Smooth muscle cell (in vitro differentiated cells): ENCODE measurements at regions not wholly inside any gene's neighbourhood (a gene's known extent, or its start where the extent isn't known, plus 50 kb on each side); places are given as distances from the start of the nearest gene placed in this dataset.

Experiments
- DNase-seq: peaks from one replicate; lab custom pipeline; 2025; ENCODE audit not compliant: unreplicated experiment; lab: John Stamatoyannopoulos, UW
- H2AFZ ChIP-seq: fragments of 200-600 bp; sonication (generic); 2 replicates; pipeline ENCODE4 v1.6.0; 2016; ENCODE audit warnings: antibody characterized with exemption, low read depth, mild to moderate bottlenecking
- H3F3A ChIP-seq: fragments of 200-600 bp; sonication (generic); 2 replicates; pipeline ENCODE4 v1.6.0; 2017; ENCODE audit warnings: antibody characterized with exemption, low read depth
- H3K27ac ChIP-seq: fragments of 200-600 bp; sonication (generic); 2 replicates; pipeline ENCODE4 v1.5.1; 2016; ENCODE audit warnings: low read depth, mild to moderate bottlenecking
- H3K27me3 ChIP-seq: fragments of 200-600 bp; sonication (generic); 2 replicates; pipeline ENCODE4 v1.6.1; 2016; ENCODE audit warnings: low read depth, mild to moderate bottlenecking
- H3K36me3 ChIP-seq: fragments of 200-600 bp; sonication (generic); 2 replicates; pipeline ENCODE4 v1.5.1; 2016; ENCODE audit warnings: low read depth
- H3K4me1 ChIP-seq: fragments of 200-600 bp; sonication (generic); 2 replicates; pipeline ENCODE4 v1.5.1; 2016; ENCODE audit warnings: low read depth
- H3K4me2 ChIP-seq: fragments of 200-600 bp; sonication (generic); 2 replicates; pipeline ENCODE4 v1.6.0; 2016; ENCODE audit warnings: mild to moderate bottlenecking
- H3K4me3 ChIP-seq: fragments of 200-600 bp; sonication (generic); 2 replicates; pipeline ENCODE4 v1.5.1; 2016; ENCODE audit warnings: mild to moderate bottlenecking
- H3K79me2 ChIP-seq: fragments of 200-600 bp; sonication (generic); 2 replicates; pipeline ENCODE4 v1.6.0; 2016; ENCODE audit warnings: low read depth, mild to moderate bottlenecking
- H3K9ac ChIP-seq: fragments of 200-600 bp; sonication (generic); 2 replicates; pipeline ENCODE4 v1.6.0; 2016; ENCODE audit warnings: low read depth
- H3K9me3 ChIP-seq: fragments of 200-600 bp; sonication (generic); replicated peaks from 2 replicates; pipeline ENCODE4 v1.5.1; 2016; ENCODE audit warnings: low read depth
- H4K20me1 ChIP-seq: fragments of 200-600 bp; sonication (generic); 2 replicates; pipeline ENCODE4 v1.6.0; 2016; ENCODE audit warnings: low read depth
- CTCF ChIP-seq: fragments of 200-600 bp; sonication (generic); IDR thresholded peaks from 2 replicates; pipeline ENCODE4 v1.5.1; 2017; ENCODE audit warnings: borderline replicate concordance, mild to moderate bottlenecking, antibody characterized with exemption; ENCODE audit not compliant: insufficient read depth, poor library complexity, severe bottlenecking
- WGBS: methylation state at CpG from one replicate; pipeline ENCODE4 v1.1.7; 2016; ENCODE audit warnings: low lambda C conversion rate; 5-methylcytosine and 5-hydroxymethylcytosine counted together

GRCh38 chr4:126960760-126961159 lies 672.0 kb upstream of the INTU start:
- Histone ChIP-seq H3K36me3 (no peaks in the 10 kb centered on the region), H3K4me2 (no peak overlapping the region), H3K9me3 (no peaks in the 10 kb centered on the region), H3K27ac (no peak overlapping the region), H3K79me2 (no peaks in the 10 kb centered on the region), H3K9ac (no peak overlapping the region), H4K20me1 (no peaks in the 10 kb centered on the region), H3F3A (no peaks in the 10 kb centered on the region), H3K4me1 (peaks cover 6% of the 10 kb centered on the region), H3K27me3 (no peaks in the 10 kb centered on the region), H2AFZ (no peak overlapping the region), H3K4me3 (no peak overlapping the region)
- DNase-seq, result no peak
- no peak for TF ChIP-seq CTCF

- no peaks in the 10 kb centered on the region for H4K20me1 ChIP-seq
- H3K9ac ChIP-seq, result no peak overlapping the region
- DNase-seq, result no peak
- H3K4me2 ChIP-seq, result no peak overlapping the region
- H3K27ac ChIP-seq, result no peak overlapping the region
- no peak overlapping the region for H3K4me3 ChIP-seq
- no peak for TF ChIP-seq CTCF
- H3F3A ChIP-seq, result no peaks in the 10 kb centered on the region
- WGBS, result 79% methylated on average over 1 of the region's 1 CpG
- H3K27me3 ChIP-seq, result no peaks in the 10 kb centered on the region
- H3K9me3 ChIP-seq, result no peaks in the 10 kb centered on the region
- H2AFZ ChIP-seq, result no peak overlapping the region
- no peaks in the 10 kb centered on the region for H3K36me3 ChIP-seq
- no peaks in the 10 kb centered on the region for H3K79me2 ChIP-seq
- H3K4me1 ChIP-seq, result peaks cover 6% of the 10 kb centered on the region
Measured at GRCh38 chr4:126961661-126962060, 671.1 kb upstream of the INTU start.

GRCh38 chr4:126965877-126966276 lies 666.9 kb upstream of the INTU start:
- Histone ChIP-seq H3K4me3 (no peak overlapping the region), H3K79me2 (no peaks in the 10 kb centered on the region), H3K4me2 (no peak overlapping the region), H3F3A (no peaks in the 10 kb centered on the region), H3K27me3 (no peaks in the 10 kb centered on the region), H3K9ac (no peak overlapping the region), H3K9me3 (no peaks in the 10 kb centered on the region), H4K20me1 (no peaks in the 10 kb centered on the region), H3K27ac (no peak overlapping the region), H3K36me3 (no peaks in the 10 kb centered on the region), H2AFZ (no peak overlapping the region), H3K4me1 (no peaks in the 10 kb centered on the region)
- no peak for DNase-seq
- TF ChIP-seq CTCF, result no peak
- 69% methylated on average over 4 of the region's 4 CpGs for WGBS

- peak overlapping the region; percentile 62 for H2AFZ ChIP-seq
- no peak for TF ChIP-seq CTCF
- no peak overlapping the region for H3K9ac ChIP-seq
- no peaks in the 10 kb centered on the region for H4K20me1 ChIP-seq
- H3K4me2 ChIP-seq, result no peak overlapping the region
- no peak for DNase-seq
- no peaks in the 10 kb centered on the region for H3F3A ChIP-seq
- no peaks in the 10 kb centered on the region for H3K27me3 ChIP-seq
- H3K36me3 ChIP-seq, result no peaks in the 10 kb centered on the region
- H3K79me2 ChIP-seq, result no peaks in the 10 kb centered on the region
- no peaks in the 10 kb centered on the region for H3K4me1 ChIP-seq
- H3K4me3 ChIP-seq, result no peak overlapping the region
- 89% methylated on average over 6 of the region's 6 CpGs for WGBS
- H3K9me3 ChIP-seq, result no peaks in the 10 kb centered on the region
- H3K27ac ChIP-seq, result no peak overlapping the region
Measured at GRCh38 chr4:126969360-126970235, 663.2 kb upstream of the INTU start.
